ENCODE measurements at regions not wholly inside any gene's neighbourhood (a gene's known extent, or its start where the extent isn't known, plus 50 kb on each side); places are given as distances from the start of the nearest gene placed in this dataset.

DNA sequence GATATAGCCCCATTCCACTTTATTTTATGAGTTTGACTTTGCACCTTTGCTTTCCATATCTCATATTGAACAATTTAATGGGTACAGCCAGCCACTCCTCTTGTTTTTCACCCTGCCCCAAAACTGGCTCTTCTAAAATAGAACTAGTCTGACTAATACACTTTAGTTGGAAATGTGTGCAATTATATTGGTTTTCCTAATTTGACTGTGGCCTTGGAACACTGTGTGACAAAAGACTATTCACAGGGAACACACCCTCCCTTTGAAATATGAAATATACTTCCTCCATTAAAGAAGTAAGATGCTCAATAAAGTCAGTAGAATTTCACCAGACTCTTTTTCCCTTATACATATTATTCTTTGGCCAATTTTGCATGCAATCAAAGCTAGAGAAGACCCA, 218.6 kb upstream of the DCN start:
- ATAC-seq (no peak), DNase-seq (no peak)
- Mint-ChIP-seq H3K4me3 (no peak overlapping the region), H3K36me3 (ENCODE audit: low read depth) (no peaks in the 10 kb centered on the region), H3K27me3 (no peaks in the 10 kb centered on the region), H3K4me1 (ENCODE audit: low read depth) (no peaks in the 10 kb centered on the region), H3K9me3 (no peaks in the 10 kb centered on the region), H3K27ac (no peak overlapping the region)
- ChIA-PET CTCF (interaction anchor here (5.4 kb wide), 1 partner anchor 19 kb away, joined by 24 read pairs; no protein-coding TSS in a partner anchor), POLR2A (no interaction called here)
- TF ChIP-seq, protein P1, sequence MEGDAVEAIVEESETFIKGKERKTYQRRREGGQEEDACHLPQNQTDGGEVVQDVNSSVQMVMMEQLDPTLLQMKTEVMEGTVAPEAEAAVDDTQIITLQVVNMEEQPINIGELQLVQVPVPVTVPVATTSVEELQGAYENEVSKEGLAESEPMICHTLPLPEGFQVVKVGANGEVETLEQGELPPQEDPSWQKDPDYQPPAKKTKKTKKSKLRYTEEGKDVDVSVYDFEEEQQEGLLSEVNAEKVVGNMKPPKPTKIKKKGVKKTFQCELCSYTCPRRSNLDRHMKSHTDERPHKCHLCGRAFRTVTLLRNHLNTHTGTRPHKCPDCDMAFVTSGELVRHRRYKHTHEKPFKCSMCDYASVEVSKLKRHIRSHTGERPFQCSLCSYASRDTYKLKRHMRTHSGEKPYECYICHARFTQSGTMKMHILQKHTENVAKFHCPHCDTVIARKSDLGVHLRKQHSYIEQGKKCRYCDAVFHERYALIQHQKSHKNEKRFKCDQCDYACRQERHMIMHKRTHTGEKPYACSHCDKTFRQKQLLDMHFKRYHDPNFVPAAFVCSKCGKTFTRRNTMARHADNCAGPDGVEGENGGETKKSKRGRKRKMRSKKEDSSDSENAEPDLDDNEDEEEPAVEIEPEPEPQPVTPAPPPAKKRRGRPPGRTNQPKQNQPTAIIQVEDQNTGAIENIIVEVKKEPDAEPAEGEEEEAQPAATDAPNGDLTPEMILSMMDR (IDR thresholded peaks at IDR 0.05) = no peak
- intact Hi-C loops (cut with micrococcal nuclease) = no loop called here

DNA sequence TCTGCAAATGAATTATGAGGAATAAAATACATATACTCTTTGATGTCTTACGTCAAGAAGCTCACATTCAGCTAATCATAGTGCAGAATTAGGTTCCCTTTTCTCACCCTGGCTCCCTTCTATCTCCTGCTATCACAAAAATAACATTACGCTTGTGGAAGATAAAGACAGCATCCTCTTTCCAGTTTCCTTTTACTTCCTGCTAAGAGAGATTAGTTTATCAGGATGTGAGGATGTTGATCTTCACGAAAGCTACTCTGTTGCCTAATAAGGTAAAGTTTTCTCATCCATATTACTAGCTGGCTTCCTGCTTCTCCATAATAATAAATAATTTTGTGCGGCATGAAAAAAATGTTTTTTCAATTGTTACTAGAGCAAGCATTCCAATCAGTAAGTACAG, 217.7 kb upstream of the DCN start:
- POLR2A ChIA-PET = no interaction called here

DNA sequence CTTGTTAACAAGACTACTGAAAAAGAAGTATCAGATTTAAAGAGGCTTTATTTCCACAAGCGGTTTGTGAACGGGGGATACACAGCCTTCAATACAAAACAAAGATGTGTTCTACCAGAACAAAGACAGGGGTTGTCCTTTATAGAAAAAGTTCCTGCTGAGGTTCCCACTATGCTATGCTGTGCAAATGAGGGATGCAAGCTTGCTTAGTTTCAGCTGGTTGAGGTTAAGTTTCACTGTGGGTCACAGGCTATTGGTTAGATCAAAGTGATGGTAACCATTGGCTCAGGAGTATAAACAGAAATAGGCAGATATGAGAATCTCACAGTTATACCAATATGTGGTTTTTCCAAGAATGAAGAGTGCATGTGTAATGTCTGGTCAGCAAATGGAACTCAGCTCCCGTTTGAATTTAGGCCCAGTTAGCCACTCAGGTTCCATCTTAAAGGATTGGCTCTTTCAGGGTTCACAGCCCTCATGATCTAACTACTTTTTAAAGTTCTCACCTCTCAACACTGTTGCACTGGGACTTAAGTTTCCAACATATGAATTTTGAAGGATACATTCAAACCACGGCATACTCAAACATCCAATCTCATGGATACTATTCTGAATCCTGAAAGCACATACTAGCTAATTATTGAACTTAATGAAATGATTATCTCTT, 215.4 kb upstream of the DCN start:
- no peak overlapping the region for H3K4me3 Mint-ChIP-seq
- CTCF ChIA-PET = interaction anchor here (0.9 kb wide), 1 partner anchor 16 kb away, joined by 5 read pairs; no protein-coding TSS in a partner anchor
- no peak overlapping the region for H3K27ac Mint-ChIP-seq
- intact Hi-C loops (cut with micrococcal nuclease) = no loop called here
- H3K27me3 Mint-ChIP-seq = no peaks in the 10 kb centered on the region
- ATAC-seq (no peak), DNase-seq (no peak)
- no peaks in the 10 kb centered on the region for H3K36me3 Mint-ChIP-seq (ENCODE audit: low read depth)
- no peaks in the 10 kb centered on the region for H3K4me1 Mint-ChIP-seq (ENCODE audit: low read depth)
- POLR2A ChIA-PET = no interaction called here
- TF ChIP-seq, protein P1 (IDR thresholded peaks at IDR 0.05) = no peak
- H3K9me3 Mint-ChIP-seq = no peaks in the 10 kb centered on the region

More for the DNA sequence above, 217.7 kb upstream of the DCN start:
- H3K36me3 Mint-ChIP-seq (ENCODE audit: low read depth) = no peaks in the 10 kb centered on the region
- CTCF ChIA-PET = interaction anchor here (5.4 kb wide), 1 partner anchor 18 kb away, joined by 24 read pairs; no protein-coding TSS in a partner anchor
- DNase-seq = no peak
- intact Hi-C loops (cut with micrococcal nuclease) = no loop called here
- no peak for ATAC-seq
- TF ChIP-seq, protein P1 (IDR thresholded peaks at IDR 0.05) = no peak
- H3K4me1 Mint-ChIP-seq (ENCODE audit: low read depth) = no peaks in the 10 kb centered on the region
- no peak overlapping the region for H3K27ac Mint-ChIP-seq
- H3K4me3 Mint-ChIP-seq = no peak overlapping the region
- H3K27me3 Mint-ChIP-seq = no peaks in the 10 kb centered on the region
- no peaks in the 10 kb centered on the region for H3K9me3 Mint-ChIP-seq

DNA sequence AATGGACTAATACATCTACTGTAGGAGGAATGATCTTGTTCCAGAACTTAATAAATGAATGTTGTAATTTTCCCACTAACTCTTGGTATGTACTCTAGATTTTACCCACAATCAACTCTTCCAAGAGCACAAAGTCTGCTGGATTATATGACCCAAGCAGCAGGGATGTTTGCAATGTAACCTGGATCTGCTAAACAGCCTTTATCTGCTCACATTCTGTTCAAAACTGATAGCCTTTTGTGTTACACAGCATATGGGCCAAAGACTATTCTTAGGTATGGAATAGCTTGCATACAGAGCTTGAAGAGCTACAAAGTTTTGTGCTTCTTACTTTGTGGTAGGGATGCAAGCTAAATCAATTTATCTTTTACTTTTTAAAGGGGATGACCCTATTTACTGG, 213.7 kb upstream of the DCN start:
- Mint-ChIP-seq H3K9me3 (peaks cover 4% of the 10 kb centered on the region), H3K36me3 (ENCODE audit: low read depth) (no peaks in the 10 kb centered on the region), H3K4me3 (no peak overlapping the region), H3K4me1 (ENCODE audit: low read depth) (no peaks in the 10 kb centered on the region), H3K27ac (no peak overlapping the region), H3K27me3 (no peaks in the 10 kb centered on the region)
- intact Hi-C loops (cut with micrococcal nuclease) = no loop called here
- TF ChIP-seq, protein P1 (IDR thresholded peaks at IDR 0.05) = no peak
- CTCF ChIA-PET = interaction anchor here (3.9 kb wide), 1 partner anchor 14 kb away, joined by 19 read pairs; no protein-coding TSS in a partner anchor
- POLR2A ChIA-PET = no interaction called here
- DNase-seq (no peak), ATAC-seq (no peak)

DNA sequence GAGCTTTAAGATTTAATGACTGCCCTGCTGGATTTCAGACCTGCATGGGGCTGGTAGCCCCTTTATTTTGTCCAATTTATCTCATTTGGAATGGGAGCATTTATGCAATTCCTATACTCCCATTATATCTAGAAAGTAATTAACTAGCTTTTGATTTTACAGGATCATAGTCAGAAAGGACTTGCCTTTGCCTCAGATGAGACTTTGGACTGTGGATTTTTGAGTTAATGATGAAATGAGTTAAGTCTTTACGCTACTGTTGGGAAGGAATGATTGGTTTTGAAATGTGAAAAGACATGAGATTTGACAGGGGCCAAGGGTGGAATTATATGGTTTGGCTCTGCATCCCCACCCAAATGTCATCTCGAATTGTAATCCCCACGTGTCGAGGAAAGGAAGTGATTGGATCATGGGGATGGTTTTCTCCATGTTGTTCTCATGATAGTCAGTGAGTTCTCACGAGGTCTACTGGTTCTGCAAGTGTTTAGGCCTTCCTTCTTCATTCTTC, 213.1 kb upstream of the DCN start:
- H3K4me3 Mint-ChIP-seq = no peak overlapping the region
- no peaks in the 10 kb centered on the region for H3K27me3 Mint-ChIP-seq
- no peaks in the 10 kb centered on the region for H3K36me3 Mint-ChIP-seq (ENCODE audit: low read depth)
- H3K9me3 Mint-ChIP-seq = peaks cover 7% of the 10 kb centered on the region
- H3K4me1 Mint-ChIP-seq (ENCODE audit: low read depth) = no peaks in the 10 kb centered on the region
- no peak overlapping the region for H3K27ac Mint-ChIP-seq
- POLR2A ChIA-PET = no interaction called here
- TF ChIP-seq, protein P1 (IDR thresholded peaks at IDR 0.05) = no peak
- ATAC-seq (no peak), DNase-seq (no peak)
- CTCF ChIA-PET = interaction anchor here (1.0 to 3.9 kb wide), 2 partner anchors 9 to 14 kb away, joined by 3 to 19 read pairs; no protein-coding TSS in a partner anchor
- intact Hi-C loops (cut with micrococcal nuclease) = no loop called here

Measured in activated CD8-positive, alpha-beta T cell treated with anti-CD3 and anti-CD28 coated beads for 36 hours (primary cell).